Ectodermal cell (in vitro differentiated cells): ENCODE measurements at regions not wholly inside any gene's neighbourhood (a gene's known extent, or its start where the extent isn't known, plus 50 kb on each side); places are given as distances from the start of the nearest gene placed in this dataset.
"Not testable (repeated sequence)": the region's sequence is repeated elsewhere in the genome, so short reads cannot be mapped to it uniquely, and the experiment has no call there.

Source experiments
- H3K27ac ChIP-seq: 2 replicates; pipeline ENCODE4 v1.7.0; 2013; ENCODE audit warnings: mild to moderate bottlenecking, low read depth, low read length; ENCODE audit not compliant: insufficient read depth, poor library complexity, severe bottlenecking
- H3K27me3 ChIP-seq: 2 replicates; pipeline ENCODE4 v1.7.0; 2013; ENCODE audit warnings: mild to moderate bottlenecking, low read length; ENCODE audit not compliant: insufficient read depth, control insufficient read depth, poor library complexity, severe bottlenecking
- H3K36me3 ChIP-seq: one replicate; pipeline ENCODE4 v1.7.0; 2013; ENCODE audit warnings: low read length; ENCODE audit not compliant: control insufficient read depth, insufficient read depth
- H3K4me1 ChIP-seq: one replicate; pipeline ENCODE4 v1.7.0; 2013; ENCODE audit warnings: low read length; ENCODE audit not compliant: control insufficient read depth, insufficient read depth
- H3K4me3 ChIP-seq: 2 replicates; pipeline ENCODE4 v1.7.0; 2013; ENCODE audit warnings: low read depth, low read length, control low read depth; ENCODE audit not compliant: insufficient read depth
- H3K9me3 ChIP-seq: 2 replicates; pipeline ENCODE4 v1.7.0; 2013; ENCODE audit warnings: mild to moderate bottlenecking, low read length, moderate library complexity; ENCODE audit not compliant: control insufficient read depth
- WGBS, 2 experiments: methylation state at CpG; one replicate each; pipeline ENCODE4 v1.1.7; 2013; ENCODE audit warnings: missing lambda C conversion rate in 2 of 2; 5-methylcytosine and 5-hydroxymethylcytosine counted together

DNA sequence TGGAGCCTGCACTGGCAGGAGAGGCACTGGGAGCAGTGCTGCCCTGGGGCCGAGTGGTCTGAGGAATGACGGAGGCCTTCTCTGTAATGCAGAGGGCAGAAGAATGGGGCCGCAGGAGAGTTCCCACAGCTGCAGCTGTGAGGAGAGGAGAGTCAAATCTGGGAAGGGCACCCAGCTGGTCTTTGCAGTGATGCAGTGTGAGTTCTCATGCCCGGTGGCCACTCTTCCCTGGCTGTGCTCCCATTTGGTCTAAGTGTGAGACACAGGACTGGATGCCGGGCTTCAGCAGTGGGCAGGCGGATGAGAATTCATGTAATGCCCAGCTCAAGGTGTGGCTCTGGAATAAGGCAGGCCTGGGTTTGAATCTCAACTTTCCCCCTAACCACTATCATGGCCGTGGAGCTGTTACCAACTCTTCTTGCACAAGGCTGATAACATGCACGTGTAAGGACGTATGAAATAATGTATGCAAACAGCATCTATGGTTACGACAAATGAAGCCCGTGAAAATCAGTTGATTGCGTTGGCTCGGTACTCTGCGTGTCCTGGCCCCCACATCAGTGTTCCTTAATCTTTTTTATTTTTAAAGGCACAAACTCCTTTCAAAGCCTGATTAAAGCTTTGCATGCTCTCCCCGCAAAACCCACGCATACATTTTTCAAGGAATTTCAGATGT lies 71.6 kb downstream of the ACKR3 start:
- Histone ChIP-seq H3K27me3 (no peaks in the 10 kb centered on the region), H3K9me3 (no peaks in the 10 kb centered on the region), H3K4me3 (no peak overlapping the region), H3K27ac (no peak overlapping the region), H3K36me3 (no peaks in the 10 kb centered on the region), H3K4me1 (no peaks in the 10 kb centered on the region)
- WGBS, 2 experiments, result 87 to 90% methylated on average over 16 of the region's 16 CpGs

DNA sequence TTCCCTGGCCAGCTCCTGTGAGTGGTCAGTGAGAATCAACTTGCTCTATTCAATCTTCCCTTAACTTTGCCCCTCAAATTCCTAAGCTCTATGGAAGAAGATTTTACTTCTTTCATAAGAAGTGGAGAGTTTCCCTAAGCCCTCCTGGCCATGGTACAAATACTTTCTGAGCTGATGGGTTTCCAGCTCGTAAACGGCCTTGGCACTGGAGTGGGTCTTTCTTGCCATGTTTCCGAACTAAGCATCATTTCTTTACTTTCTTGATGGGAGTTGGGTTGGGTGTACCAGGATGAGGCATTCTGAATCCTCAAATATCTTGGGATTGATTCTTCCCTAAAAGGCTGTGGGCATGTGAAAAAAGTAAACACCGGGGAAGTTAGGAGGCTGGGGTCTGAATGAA lies 72.5 kb downstream of the ACKR3 start:
- Histone ChIP-seq H3K27ac (no peak overlapping the region), H3K4me1 (no peaks in the 10 kb centered on the region), H3K4me3 (no peak overlapping the region), H3K36me3 (no peaks in the 10 kb centered on the region), H3K27me3 (no peaks in the 10 kb centered on the region), H3K9me3 (no peaks in the 10 kb centered on the region)
- WGBS, 2 experiments, result 96% methylated on average over 4 of the region's 4 CpGs

DNA sequence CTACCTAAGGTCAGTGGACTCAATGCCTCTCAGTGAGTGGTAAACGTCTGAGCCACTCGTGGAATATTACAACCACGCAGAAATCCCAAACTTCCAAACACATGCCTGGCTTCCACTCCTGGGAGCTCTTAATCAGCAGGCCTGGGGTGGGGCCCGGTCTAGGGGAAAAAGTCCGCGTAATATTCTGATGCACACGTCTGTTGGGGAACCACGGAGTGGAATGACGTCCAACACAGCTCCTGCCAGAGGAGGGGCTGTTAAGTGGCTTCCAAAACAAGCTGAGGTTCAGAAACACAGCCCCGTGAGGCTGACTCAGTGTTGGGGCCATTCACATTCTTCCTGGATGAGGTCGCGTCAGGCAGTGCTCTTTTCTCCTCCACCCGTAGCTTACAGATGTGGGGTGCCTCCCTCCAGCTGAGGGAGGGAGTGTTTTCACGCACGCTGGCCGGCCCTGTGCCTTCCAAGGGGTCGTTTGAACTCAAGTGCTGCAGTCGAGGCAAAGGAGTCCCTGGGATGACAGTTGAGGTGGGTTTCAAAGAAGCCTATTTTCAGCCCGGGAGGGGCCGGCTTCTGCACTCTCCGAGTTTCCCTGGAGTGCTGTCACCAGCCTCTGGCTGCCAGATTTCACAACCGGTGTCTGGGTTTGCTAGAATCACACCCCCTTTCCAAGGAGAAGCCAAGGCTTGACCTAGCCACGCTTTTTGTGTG lies 73.1 kb downstream of the ACKR3 start:
- 71 to 72% methylated on average over 23 of the region's 23 CpGs for WGBS, 2 experiments
- Histone ChIP-seq H3K4me3 (no peak overlapping the region), H3K27ac (no peak overlapping the region), H3K4me1 (no peaks in the 10 kb centered on the region), H3K9me3 (no peaks in the 10 kb centered on the region), H3K36me3 (no peaks in the 10 kb centered on the region), H3K27me3 (no peaks in the 10 kb centered on the region)

- Histone ChIP-seq H3K27me3 (no peaks in the 10 kb centered on the region), H3K4me3 (no peak overlapping the region), H3K9me3 (no peaks in the 10 kb centered on the region), H3K36me3 (no peaks in the 10 kb centered on the region), H3K4me1 (no peaks in the 10 kb centered on the region), H3K27ac (no peak overlapping the region)
- WGBS, 2 experiments, result 93 to 96% methylated on average over 5 to 8 of the region's 8 CpGs
These were observed 73.9 kb downstream of the ACKR3 start for GRCh38 chr2:236643480-236643879.

GRCh38 chr2:236644067-236644466 lies 74.4 kb downstream of the ACKR3 start:
- no peaks in the 10 kb centered on the region for H3K27me3 ChIP-seq
- H3K9me3 ChIP-seq, result no peaks in the 10 kb centered on the region
- H3K4me3 ChIP-seq, result no peak overlapping the region
- no peak overlapping the region for H3K27ac ChIP-seq
- H3K36me3 ChIP-seq, result no peaks in the 10 kb centered on the region
- no peaks in the 10 kb centered on the region for H3K4me1 ChIP-seq

GRCh38 chr2:236644502-236644911 lies 74.9 kb downstream of the ACKR3 start:
- 69 to 70% methylated on average over 4 of the region's 4 CpGs for WGBS, 2 experiments
- no peaks in the 10 kb centered on the region for H3K4me1 ChIP-seq
- no peaks in the 10 kb centered on the region for H3K36me3 ChIP-seq
- H3K27ac ChIP-seq, result no peak overlapping the region
- H3K4me3 ChIP-seq, result no peak overlapping the region
- H3K9me3 ChIP-seq, result no peaks in the 10 kb centered on the region
- no peaks in the 10 kb centered on the region for H3K27me3 ChIP-seq

DNA sequence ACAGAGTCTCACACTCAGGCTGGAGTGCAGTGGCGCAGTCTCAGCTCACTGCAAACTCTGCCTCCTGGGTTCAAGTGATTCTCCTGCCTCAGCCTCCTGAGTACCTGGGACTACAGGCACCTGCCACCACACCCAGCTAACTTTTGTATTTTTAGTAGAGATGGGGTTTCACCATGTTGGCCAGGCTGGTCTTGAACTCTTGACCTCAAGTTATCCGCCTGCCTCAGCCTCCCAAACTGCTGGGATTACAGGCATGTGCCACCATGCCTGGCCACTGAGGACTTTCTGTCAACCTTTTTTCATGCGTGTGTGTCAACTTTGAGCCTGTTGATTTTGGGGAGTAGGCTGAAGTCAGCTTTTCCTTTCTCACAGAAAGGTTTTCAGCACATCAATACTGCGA lies 75.5 kb downstream of the ACKR3 start:
- H3K27me3 ChIP-seq, H3K4me3 ChIP-seq, H3K9me3 ChIP-seq, H3K4me1 ChIP-seq, H3K27ac ChIP-seq, H3K36me3 ChIP-seq: not testable (repeated sequence)
- 84 to 92% methylated on average over 3 of the region's 4 CpGs for WGBS, 2 experiments

DNA sequence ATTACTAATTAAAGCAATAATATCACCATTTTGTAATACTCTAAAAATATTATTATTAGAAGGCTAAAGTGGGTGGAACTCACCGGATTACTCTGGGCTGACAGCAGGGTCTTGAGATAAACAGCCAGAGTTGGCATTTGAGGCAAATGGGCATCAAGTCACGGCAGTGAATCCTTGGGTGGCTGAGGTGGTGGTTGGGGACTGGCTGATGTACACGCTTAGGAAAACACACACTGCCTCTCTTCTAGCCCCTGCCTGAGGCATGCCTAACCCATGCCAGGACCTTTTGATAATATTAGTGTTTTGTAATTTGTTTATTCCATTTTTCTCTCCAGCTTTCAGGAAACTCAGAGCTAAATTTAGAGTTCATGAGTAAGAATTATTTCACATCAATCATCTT lies 76.8 kb downstream of the ACKR3 start:
- Histone ChIP-seq H3K27me3 (no peaks in the 10 kb centered on the region), H3K36me3 (no peaks in the 10 kb centered on the region), H3K4me1 (no peaks in the 10 kb centered on the region), H3K4me3 (no peak overlapping the region), H3K27ac (no peak overlapping the region), H3K9me3 (no peaks in the 10 kb centered on the region)
- 96 to 100% methylated on average over 3 of the region's 3 CpGs for WGBS, 2 experiments

DNA sequence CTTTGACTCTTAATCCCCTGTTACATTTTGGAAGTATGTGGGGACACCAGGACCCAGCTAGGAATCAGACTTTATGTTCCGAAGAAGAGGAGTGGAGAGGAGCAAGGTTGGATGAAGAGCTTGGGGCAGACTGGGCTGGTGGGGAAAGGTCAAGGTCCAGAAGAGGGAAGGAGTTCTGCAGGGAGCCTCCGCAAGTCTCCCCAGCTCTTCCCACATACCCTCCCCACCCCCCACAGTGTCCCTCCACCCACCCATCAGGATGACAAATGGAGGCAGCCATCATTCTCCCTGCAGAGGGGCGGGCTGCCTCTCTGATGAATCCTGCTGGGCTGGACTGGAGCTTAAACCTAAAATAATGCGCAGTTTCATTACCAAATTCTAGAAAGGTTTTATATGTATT lies 77.2 kb downstream of the ACKR3 start:
- Histone ChIP-seq H3K27me3 (no peaks in the 10 kb centered on the region), H3K4me3 (no peak overlapping the region), H3K36me3 (no peaks in the 10 kb centered on the region), H3K4me1 (no peaks in the 10 kb centered on the region), H3K9me3 (no peaks in the 10 kb centered on the region), H3K27ac (no peak overlapping the region)
- WGBS, 2 experiments, result 76 to 88% methylated on average over 4 of the region's 4 CpGs

DNA sequence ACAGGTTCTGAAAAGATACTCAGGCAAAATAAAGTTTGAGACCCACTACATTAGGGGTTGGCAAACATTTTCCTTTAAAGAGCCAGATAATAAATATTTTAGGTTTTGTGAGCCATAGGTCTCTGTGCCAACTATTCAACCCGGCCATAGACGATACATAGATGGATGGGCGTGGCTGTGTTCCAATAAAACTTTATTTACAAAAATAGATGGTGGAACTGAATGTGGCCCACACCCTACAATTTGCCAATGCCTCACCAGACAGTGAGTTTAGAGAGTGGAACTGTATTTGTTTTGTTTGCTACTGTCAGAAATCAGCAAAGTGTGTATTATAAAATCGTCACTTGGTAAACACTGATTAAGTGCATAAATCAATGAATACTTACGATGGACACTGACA lies 78.0 kb downstream of the ACKR3 start:
- 92 to 99% methylated on average over 4 to 5 of the region's 5 CpGs for WGBS, 2 experiments
- no peak overlapping the region for H3K27ac ChIP-seq
- no peak overlapping the region for H3K4me3 ChIP-seq
- no peaks in the 10 kb centered on the region for H3K27me3 ChIP-seq
- no peaks in the 10 kb centered on the region for H3K4me1 ChIP-seq
- no peaks in the 10 kb centered on the region for H3K36me3 ChIP-seq
- no peaks in the 10 kb centered on the region for H3K9me3 ChIP-seq
